PC-9 (cell line): ENCODE measurements at regions not wholly inside any gene's neighbourhood (a gene's known extent, or its start where the extent isn't known, plus 50 kb on each side); places are given as distances from the start of the nearest gene placed in this dataset.
"Not testable (repeated sequence)": the region's sequence is repeated elsewhere in the genome, so short reads cannot be mapped to it uniquely, and the experiment has no call there.

Experiments
- BruUV-seq: library from RNA; stranded (reverse); fragments of 400-500 nt; replicated peaks from 2 replicates; lab custom pipeline; 2021; lab: Mats Ljungman, UMichigan
- CTCF ChIA-PET: fragments of 300-600 bp; sonication (Branson Sonifier 250); formaldehyde crosslinking; loops from one replicate; lab custom pipeline; 2022; ENCODE audit warnings: antibody characterized with exemption; lab: Charles Lee
- POLR2A ChIA-PET: fragments of 300-600 bp; sonication (Branson Sonifier 250); formaldehyde crosslinking; loops from one replicate; lab custom pipeline; 2022; ENCODE audit warnings: antibody characterized with exemption; ENCODE audit not compliant: unreplicated experiment; lab: Charles Lee
- DNase-seq, 2 experiments: peaks; one replicate each; pipeline versions ENCODE4 v3.0.0 to v3.0.0-alpha.2; 2015 to 2022; ENCODE audit warnings: mixed read lengths in 1 of 2
- H2AFZ ChIP-seq: fragments of 200-600 bp; sonication (generic); 2 replicates; pipeline ENCODE4 v1.8.1; 2017; ENCODE audit warnings: antibody characterized with exemption
- H3F3A ChIP-seq: fragments of 200-600 bp; sonication (generic); 2 replicates; pipeline ENCODE4 v1.8.1; 2017; ENCODE audit warnings: antibody characterized with exemption, mild to moderate bottlenecking, low read depth; ENCODE audit not compliant: insufficient read depth
- H3K27ac ChIP-seq: fragments of 200-600 bp; sonication (generic); 2 replicates; pipeline ENCODE4 v1.6.1; 2016; ENCODE audit warnings: mixed run types
- H3K27me3 ChIP-seq: fragments of 200-600 bp; sonication (generic); 2 replicates; pipeline ENCODE4 v1.6.1; 2016; ENCODE audit warnings: low read depth, mixed run types; ENCODE audit not compliant: insufficient read depth
- H3K36me3 ChIP-seq: fragments of 200-600 bp; sonication (generic); 2 replicates; pipeline ENCODE4 v1.6.1; 2016; ENCODE audit warnings: low read depth, mixed run types
- H3K4me1 ChIP-seq: fragments of 200-600 bp; sonication (generic); replicated peaks from 2 replicates; pipeline ENCODE4 v1.6.1; 2016; ENCODE audit warnings: mixed run types; ENCODE audit not compliant: insufficient read depth
- H3K4me2 ChIP-seq: fragments of 200-600 bp; sonication (generic); 2 replicates; pipeline ENCODE4 v1.6.1; 2017; ENCODE audit warnings: mixed run types
- H3K4me3 ChIP-seq: fragments of 200-600 bp; sonication (generic); 2 replicates; pipeline ENCODE4 v1.6.1; 2016; ENCODE audit warnings: mixed run types
- H3K79me2 ChIP-seq: fragments of 200-600 bp; sonication (generic); 2 replicates; pipeline ENCODE4 v1.6.1; 2017; ENCODE audit warnings: low read depth, mixed run types
- H3K9me2 ChIP-seq: fragments of 200-600 bp; sonication (generic); 2 replicates; pipeline ENCODE4 v1.8.1; 2017; ENCODE audit warnings: mild to moderate bottlenecking; ENCODE audit not compliant: insufficient read depth
- H3K9me3 ChIP-seq: fragments of 200-600 bp; sonication (generic); 2 replicates; pipeline ENCODE4 v1.8.1; 2016; ENCODE audit warnings: low read depth; ENCODE audit not compliant: insufficient read depth
- H4K20me1 ChIP-seq: fragments of 200-600 bp; sonication (generic); 2 replicates; pipeline ENCODE4 v1.8.1; 2017; ENCODE audit not compliant: insufficient read depth
- EZH2 ChIP-seq: fragments of 200-600 bp; sonication (generic); IDR thresholded peaks from 2 replicates; pipeline ENCODE4 v1.8.0; 2017; ENCODE audit warnings: antibody characterized with exemption, low read depth
- intact Hi-C: fragments of 100-400 bp; cut with micrococcal nuclease; formaldehyde crosslinking; loops from one replicate; pipeline ENCODE4 v1.10.0; 2022; ENCODE audit not compliant: unreplicated experiment
- TF ChIP-seq, protein P1 (sequence below): fragments of 200-600 bp; sonication (generic); conservative IDR thresholded peaks from 2 replicates; pipeline ENCODE4 v1.6.1; 2017; ENCODE audit warnings: mixed run types, antibody characterized with exemption, mild to moderate bottlenecking, moderate library complexity

DNA sequence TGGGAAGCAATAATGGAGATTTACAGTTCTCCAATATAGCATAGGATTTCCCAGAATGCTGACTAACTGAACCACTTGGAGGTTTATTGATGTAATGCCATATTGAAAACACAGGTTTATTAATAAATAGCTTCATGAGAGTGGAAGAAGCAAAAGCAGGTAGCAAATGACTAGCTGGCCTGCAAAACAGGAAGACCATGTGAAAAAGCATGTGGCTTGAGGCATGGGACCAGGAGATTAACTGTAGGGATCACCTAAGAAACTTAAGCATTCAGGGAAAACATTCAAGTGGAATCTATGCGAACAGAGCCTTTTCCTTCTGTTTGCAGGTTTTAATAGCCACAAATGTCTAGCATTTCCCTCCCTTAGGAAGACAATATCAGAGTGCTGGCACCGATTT is 679.7 kb downstream of the ZEB2 start:
- DNase-seq, result no peak
- no peaks in the 10 kb centered on the region for H3K9me2 ChIP-seq
- intact Hi-C loops, result no loop called here
- H3K9me3 ChIP-seq, result no peaks in the 10 kb centered on the region
- H2AFZ ChIP-seq, result no peak overlapping the region
- H3K4me3 ChIP-seq, result no peak overlapping the region
- no peak overlapping the region for H3K4me2 ChIP-seq
- no peaks in the 10 kb centered on the region for H3K4me1 ChIP-seq
- BruUV-seq, result no TSS peak
- H3K27ac ChIP-seq, result no peak overlapping the region
- H3F3A ChIP-seq, result no peaks in the 10 kb centered on the region
- H3K79me2 ChIP-seq, result no peaks in the 10 kb centered on the region
- ChIA-PET CTCF (no interaction called here), POLR2A (no interaction called here)
- H3K36me3 ChIP-seq, result no peaks in the 10 kb centered on the region
- no peak for TF ChIP-seq EZH2
- TF ChIP-seq, protein P1, sequence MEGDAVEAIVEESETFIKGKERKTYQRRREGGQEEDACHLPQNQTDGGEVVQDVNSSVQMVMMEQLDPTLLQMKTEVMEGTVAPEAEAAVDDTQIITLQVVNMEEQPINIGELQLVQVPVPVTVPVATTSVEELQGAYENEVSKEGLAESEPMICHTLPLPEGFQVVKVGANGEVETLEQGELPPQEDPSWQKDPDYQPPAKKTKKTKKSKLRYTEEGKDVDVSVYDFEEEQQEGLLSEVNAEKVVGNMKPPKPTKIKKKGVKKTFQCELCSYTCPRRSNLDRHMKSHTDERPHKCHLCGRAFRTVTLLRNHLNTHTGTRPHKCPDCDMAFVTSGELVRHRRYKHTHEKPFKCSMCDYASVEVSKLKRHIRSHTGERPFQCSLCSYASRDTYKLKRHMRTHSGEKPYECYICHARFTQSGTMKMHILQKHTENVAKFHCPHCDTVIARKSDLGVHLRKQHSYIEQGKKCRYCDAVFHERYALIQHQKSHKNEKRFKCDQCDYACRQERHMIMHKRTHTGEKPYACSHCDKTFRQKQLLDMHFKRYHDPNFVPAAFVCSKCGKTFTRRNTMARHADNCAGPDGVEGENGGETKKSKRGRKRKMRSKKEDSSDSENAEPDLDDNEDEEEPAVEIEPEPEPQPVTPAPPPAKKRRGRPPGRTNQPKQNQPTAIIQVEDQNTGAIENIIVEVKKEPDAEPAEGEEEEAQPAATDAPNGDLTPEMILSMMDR, result no peak
- H3K27me3 ChIP-seq, result no peaks in the 10 kb centered on the region; the same call in 1 of the 2 replicates
- H4K20me1 ChIP-seq, result no peaks in the 10 kb centered on the region

DNA sequence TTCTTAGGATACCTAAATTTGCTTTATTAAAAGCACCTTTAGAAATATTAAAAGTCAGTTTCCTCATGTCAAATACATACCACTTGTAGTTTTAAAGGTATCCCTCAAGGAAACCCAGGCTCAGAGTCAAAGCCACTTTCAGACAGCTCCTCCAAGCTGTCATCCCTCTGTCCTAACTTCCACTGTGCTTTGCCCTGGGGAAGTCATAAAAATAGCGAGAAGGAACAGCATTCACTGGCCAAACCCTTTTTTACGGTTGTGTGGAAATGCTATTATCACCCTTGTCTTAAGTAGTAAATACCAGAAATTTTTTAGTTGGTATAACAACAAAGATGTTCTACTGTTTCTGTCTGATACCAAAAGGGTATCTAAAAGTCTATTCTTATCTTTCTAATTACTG is 680.5 kb downstream of the ZEB2 start:
- no peaks in the 10 kb centered on the region for H3F3A ChIP-seq
- H3K79me2 ChIP-seq, result no peaks in the 10 kb centered on the region
- ChIA-PET POLR2A (interaction anchor here (0.6 kb wide), 1 partner anchor 310 kb away, joined by 4 read pairs; no protein-coding TSS in a partner anchor), CTCF (no interaction called here)
- H3K36me3 ChIP-seq, result no peaks in the 10 kb centered on the region
- no peaks in the 10 kb centered on the region for H3K9me3 ChIP-seq
- H3K4me1 ChIP-seq, result no peaks in the 10 kb centered on the region
- H3K27me3 ChIP-seq, result no peaks in the 10 kb centered on the region; the same call in 1 of the 2 replicates
- H3K9me2 ChIP-seq, result no peaks in the 10 kb centered on the region
- no peaks in the 10 kb centered on the region for H4K20me1 ChIP-seq
- DNase-seq, result no peak
- no peak overlapping the region for H3K27ac ChIP-seq
- TF ChIP-seq, protein P1, result no peak
- no peak for TF ChIP-seq EZH2
- BruUV-seq, result no TSS peak
- no peak overlapping the region for H2AFZ ChIP-seq
- no peak overlapping the region for H3K4me3 ChIP-seq
- intact Hi-C loops, result no loop called here
- H3K4me2 ChIP-seq, result no peak overlapping the region

DNA sequence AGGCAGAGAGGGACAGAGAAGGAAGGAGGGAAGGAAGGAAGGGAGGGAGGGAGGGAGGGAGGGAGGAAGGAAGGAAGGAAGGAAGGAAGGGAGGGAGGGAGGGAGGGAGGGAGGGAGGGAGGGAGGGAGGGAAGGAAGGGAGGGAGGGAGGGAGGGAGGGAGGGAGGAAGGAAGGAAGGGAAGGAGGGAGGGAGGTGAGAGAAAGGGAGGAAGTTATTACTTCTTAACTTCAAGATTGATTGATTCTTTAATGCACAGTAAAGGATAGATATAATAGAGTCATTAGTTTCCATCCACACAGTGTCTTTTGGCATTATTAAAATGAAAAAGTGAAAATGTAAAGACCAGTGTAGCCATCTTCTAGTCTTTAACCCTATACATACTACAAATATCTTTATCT is 682.9 kb downstream of the ZEB2 start:
- H3K27ac ChIP-seq, H3K9me3 ChIP-seq, H4K20me1 ChIP-seq, CTCF ChIA-PET, DNase-seq, H3K4me1 ChIP-seq, POLR2A ChIA-PET, H3F3A ChIP-seq, H3K9me2 ChIP-seq, H3K36me3 ChIP-seq, H3K4me3 ChIP-seq, H3K79me2 ChIP-seq, H2AFZ ChIP-seq, H3K4me2 ChIP-seq, intact Hi-C loops, H3K27me3 ChIP-seq, BruUV-seq: not testable (repeated sequence)

DNA sequence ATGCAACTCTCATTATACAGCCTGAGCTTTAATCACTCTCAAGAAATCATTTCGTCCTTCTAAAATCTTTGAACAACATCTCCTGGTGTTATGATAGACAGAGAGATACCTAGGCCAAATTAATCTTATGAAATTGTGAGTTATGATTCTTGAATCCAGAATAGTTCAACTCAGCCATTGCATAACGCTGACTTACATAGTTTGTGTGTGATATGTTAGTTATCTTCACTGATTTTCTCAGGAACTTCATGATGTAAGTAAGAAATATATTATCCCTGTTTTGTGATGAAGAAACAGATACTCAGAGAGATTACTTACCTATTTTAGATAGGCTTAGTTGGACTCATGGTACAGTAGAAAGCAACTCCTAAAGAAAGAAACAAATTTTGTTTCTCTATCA is 684.4 kb downstream of the ZEB2 start:
- Histone ChIP-seq H3K27ac (no peak overlapping the region), H3K9me2 (no peaks in the 10 kb centered on the region), H3K4me2 (no peak overlapping the region), H3K4me3 (no peak overlapping the region), H3K9me3 (no peaks in the 10 kb centered on the region), H3K27me3 (no peaks in the 10 kb centered on the region; the same call in 1 of the 2 replicates), H2AFZ (no peak overlapping the region), H3F3A (no peaks in the 10 kb centered on the region), H4K20me1 (no peaks in the 10 kb centered on the region), H3K79me2 (no peaks in the 10 kb centered on the region), H3K4me1 (no peaks in the 10 kb centered on the region), H3K36me3 (no peaks in the 10 kb centered on the region)
- no peak for DNase-seq
- BruUV-seq, result no TSS peak
- ChIA-PET POLR2A (no interaction called here), CTCF (no interaction called here)
- TF ChIP-seq EZH2, result no peak
- TF ChIP-seq, protein P1, result no peak
- intact Hi-C loops, result no loop called here
